GM19463 (cell line): ENCODE measurements at regions not wholly inside any gene's neighbourhood (a gene's known extent, or its start where the extent isn't known, plus 50 kb on each side); places are given as distances from the start of the nearest gene placed in this dataset.
"Not testable (repeated sequence)": the region's sequence is repeated elsewhere in the genome, so short reads cannot be mapped to it uniquely, and the experiment has no call there.

Experiments
- ATAC-seq: cut with Tn5 transposase; IDR thresholded peaks from one replicate; pipeline ENCODE4 v1.9.1; 2021; ENCODE audit warnings: mild to moderate bottlenecking, moderate library complexity; ENCODE audit not compliant: unreplicated experiment

DNA sequence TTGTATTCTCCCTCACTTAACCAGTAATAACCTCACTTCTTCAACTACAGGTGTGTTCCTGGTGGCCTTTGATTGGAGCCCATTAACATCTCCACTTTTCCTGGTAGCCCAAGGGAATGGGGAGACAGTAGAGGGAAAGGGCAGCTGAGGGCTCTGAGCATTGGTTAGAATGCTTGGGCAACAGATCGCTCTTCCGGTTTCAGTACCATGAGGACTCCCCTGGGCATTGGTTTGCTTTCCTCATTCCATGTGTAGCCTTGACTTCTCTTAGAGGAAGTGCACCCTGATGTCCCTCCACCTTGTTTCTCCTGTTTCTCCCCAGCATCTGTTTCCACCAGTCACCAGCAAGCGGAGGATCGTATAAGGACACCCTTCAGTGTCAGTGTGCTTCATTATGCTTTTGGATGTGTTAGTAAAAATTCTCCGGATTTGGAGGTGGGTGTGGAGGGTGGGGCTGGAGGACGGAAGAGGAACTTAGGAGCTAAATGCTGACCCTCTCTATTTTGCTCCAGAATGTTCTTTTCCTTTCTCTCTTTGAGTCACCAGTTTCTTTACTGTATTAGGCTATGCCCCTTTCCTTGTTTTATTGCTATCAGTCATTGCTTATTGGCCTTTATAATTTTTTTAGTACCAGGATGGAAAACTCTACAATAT is 50.6 kb upstream of the ZNG1B start:
- ATAC-seq = not testable (repeated sequence)

DNA sequence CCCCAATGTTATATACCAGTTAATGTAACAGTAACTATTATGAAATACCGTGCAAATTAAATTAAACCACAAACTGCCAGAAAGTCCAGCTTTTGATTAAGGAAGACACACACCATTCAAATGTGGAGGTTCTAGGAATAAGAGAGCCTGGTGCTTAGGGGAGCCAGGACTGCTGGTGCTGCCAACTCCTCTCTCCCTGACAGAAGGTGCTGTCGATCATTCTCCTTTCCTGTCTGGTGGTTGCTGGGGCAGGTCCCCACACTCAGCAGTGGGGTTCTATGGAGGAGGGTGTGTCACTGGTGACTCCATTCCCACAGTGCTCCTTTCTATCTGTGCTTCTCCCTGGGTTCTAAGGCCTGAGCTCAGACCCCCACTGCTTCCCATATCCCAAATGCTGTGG is 57.9 kb upstream of the ZNG1B start:
- not testable (repeated sequence) for ATAC-seq

DNA sequence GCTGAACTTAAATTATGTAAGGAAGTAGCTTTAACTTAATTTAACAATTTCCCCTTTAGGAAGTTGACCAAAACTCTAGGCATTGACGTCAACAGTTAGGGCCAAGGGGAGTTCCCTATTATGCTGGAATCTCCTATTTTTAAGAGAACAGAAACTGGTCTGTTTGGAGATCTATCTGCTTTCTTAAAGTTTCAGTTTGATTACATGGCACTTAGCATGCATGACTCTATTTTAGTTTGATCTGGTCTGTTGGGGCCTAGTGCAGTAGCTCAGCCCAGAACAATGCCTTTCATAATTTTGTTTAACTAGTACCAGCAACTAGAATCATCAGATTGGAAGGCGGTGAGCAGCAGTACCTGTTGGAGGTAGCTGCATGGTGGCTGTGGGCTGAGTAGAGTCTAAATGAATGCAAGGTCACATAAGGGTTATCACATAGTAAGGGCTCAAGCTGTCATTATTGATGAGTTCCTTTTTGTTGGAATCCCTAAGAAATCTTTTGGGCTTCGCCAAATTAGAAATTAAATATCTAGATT is 60.5 kb upstream of the ZNG1B start:
- peak; percentile 85 for ATAC-seq

DNA sequence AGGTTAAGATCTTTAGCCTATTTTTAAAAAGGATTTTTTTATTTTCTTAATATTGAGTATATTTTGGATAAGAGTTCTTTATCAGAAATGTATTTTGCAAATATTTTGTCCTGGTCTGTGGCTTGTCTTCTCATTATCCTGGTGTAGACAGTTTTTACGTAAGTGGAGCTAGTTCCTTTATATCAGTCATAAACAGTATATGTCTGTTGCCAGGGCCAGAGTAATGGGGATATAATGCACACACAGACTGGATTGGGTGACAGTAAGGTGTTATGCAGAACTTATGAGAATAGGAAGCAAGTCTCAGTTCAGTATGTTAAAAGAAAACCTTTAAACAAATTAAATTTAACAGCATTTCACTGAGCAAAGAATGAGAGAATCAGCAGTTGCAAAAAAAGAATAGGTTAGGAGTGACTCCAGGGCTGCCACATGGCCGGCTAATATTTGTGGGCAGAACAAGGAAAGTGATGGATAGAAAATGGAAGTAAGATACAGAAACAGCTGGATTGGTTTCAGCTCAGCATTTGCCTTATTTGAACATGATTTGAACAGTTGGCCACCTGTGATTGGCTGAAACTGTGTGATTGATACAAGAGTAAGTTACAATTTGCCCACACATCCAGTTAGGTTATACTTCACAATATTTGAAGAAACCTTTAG is 61.1 kb upstream of the ZNG1B start:
- peak; percentile 27 for ATAC-seq

DNA sequence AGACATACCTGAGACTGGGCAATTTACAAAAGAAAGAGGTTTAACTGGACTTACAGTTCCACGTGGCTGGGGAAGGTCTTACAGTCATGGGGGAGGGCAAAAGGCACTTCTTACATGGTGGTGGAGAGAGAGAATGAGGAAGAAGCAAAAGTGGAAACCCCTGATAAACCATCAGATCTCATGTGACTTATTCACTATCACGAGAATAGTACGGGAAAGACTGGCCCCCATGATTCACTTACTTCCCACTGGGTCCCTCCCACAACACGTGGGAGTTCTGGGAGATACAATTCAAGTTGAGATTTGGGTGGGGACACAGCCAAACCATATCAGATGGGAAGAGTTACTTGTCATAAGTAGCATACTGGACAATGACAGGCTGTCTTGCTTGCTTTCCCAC is 62.6 kb upstream of the ZNG1B start:
- not testable (repeated sequence) for ATAC-seq

DNA sequence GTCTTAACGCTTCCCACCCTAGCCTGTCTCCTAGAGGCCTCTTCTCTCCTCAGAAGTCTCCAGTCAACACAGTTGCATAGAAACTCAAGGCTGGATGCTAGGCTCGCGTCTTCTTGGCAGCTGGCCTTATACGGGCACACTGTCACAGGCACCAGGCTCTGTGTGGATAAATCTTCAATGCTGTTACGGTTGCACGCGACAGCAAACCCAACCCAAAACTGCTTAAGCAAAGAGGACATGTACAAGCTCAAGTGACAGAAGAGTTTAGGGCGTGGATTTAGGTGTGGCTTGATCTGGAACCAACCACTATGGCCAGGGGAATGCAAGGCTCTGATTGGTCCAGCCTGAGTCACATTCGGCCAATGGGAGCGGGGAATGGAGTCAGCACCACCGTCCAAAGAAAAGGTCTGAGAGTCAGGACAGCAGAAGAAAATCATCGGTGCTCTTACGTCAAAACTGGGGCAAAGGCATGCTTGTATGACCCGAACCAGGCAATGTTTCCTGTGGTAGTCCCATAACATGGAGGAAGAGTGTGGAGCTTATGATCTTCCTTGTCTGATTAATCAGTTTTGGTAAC is 65.1 kb upstream of the ZNG1B start:
- ATAC-seq = not testable (repeated sequence)

DNA sequence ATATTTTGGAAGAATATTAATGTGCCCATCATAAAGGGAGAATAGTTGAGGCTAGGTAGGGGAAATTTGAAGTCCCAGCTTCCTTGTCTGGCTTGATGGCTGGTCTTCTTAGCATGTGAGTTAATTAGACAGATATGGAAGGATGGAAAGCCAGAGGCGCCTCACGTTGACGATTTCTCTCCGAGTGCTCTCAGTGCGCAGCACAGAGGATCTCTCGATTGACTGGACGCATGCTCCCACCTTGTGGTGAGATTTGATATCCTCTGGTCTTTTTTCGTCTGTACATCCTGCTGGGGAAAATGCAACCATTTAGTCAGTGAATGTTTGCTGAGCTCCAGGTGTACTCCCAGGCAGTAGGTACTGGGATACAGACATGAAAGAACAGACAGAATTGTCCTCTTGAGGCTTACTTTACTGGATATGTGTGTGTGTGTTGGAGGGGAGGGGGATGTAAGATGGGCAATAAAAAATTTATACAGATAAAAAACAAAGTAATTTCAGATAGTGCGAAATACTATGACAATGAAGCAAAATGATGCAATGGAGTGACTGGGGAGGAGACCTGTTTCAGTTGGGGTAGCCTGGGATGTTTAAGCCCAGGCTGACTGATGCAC is 66.9 kb upstream of the ZNG1B start:
- peak; percentile 84 for ATAC-seq

DNA sequence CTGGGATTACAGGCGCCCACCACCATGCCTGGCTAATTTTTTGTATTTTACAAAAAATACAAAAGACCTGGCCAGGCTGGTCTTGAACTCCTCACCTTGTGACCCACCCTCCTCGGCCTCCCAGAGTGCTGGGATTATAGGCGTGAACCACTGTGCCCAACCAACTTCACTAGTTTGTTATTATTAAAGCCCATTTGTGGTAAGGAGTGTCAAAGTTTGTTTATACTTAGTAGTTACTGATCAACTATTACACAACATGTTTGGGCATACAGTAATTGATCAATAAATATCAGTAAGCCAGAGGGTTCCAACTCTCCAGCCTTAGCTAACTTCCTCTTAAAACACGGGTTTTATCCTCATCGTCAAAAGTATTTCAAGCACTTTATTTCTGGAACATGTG is 67.5 kb upstream of the ZNG1B start:
- ATAC-seq = no peak

DNA sequence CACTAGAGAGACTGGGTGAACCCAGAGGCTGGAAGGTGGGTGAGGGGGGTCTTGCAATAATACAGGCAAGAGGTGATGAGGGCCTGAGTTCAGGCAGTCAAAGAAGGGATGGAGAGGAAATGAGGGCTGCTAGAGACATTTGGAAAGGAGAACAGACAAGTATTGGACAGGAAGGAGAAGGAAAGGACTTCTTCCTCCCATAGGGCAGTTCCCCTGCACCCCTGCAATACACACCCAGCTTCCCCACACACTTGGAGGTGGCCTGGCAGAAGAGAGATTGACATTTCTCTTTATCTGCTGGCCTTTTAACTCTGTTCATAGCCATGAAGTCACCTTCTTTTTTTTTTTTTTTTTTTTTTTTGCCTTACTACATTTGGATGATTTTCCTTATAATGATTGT is 68.9 kb upstream of the ZNG1B start:
- ATAC-seq = not testable (repeated sequence)

DNA sequence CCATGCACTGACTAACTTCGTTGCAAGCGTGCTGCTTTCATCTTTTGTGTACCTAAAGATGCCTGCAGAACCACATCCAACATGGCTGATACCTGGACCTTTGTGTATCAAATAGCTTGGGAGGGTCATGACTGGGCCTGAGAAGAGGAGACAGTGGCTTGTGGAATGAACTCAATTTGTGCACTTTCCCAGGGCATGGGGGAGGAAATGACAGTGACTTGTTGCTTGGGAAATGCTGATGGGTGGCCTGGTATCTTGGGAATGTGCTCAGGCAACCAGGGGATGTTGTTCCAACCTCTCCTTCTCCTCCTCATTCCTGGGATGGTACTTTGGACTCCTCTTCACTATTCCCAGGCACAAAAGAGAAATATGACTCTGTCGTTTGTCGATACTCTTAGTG is 70.7 kb upstream of the ZNG1B start:
- ATAC-seq = not testable (repeated sequence)

DNA sequence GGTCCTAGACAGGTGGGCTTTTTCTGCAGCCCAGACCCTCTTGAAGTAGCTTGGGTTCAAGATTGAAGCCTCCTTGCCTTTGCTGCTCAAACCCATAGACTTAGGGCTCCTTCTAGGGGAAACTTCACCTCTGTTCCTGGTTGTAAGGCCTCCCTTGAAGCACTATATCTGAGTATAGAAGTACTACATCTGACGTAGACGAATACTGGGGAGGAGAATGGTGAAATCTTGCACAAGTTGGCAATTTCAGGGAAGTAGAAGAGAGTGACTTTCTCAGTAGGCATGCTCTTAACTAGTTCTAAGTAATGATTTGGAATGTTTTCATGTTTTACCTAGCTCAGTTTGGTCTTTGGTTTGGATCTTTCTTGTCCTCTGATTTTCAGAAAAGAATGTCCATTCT is 71.7 kb upstream of the ZNG1B start:
- ATAC-seq = not testable (repeated sequence)

DNA sequence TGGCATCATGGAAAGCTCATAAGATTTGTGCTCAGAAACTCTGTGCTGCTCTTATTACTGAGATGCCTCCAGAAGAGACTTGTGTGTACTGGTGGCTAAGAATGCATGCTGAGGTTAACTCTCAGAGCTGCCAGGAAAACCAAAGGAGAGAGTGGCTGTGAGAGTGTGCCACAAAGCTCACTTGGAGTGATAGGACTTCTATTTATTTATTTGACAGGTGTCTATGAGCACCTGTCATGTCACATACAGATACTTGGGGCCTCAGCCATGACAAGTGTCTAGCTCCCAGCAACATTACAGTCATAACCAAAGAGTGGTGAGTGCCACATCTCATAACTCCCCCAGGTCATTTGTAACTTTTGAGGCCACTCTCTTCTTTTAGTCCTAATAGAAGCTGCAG is 72.2 kb upstream of the ZNG1B start:
- not testable (repeated sequence) for ATAC-seq

DNA sequence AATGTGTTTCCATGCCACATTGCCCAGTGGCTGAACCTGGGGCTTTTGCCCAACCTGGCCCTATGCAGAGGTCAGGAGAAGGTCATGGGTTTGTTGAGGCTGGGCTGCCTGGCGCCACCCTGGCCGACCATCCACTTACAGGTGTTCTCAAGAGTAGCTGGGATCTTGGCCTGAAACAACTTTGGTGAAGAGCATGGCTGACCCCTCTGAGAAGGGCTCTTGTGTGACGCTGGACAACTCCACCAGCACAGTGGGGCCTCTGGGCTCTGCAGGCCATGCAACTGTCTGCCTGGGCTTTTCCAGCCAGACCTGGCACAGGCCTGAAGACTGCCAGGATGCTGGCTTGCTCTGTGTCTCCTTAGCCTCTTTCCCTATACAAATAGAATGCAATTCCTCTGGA is 76.4 kb upstream of the ZNG1B start:
- no peak for ATAC-seq

DNA sequence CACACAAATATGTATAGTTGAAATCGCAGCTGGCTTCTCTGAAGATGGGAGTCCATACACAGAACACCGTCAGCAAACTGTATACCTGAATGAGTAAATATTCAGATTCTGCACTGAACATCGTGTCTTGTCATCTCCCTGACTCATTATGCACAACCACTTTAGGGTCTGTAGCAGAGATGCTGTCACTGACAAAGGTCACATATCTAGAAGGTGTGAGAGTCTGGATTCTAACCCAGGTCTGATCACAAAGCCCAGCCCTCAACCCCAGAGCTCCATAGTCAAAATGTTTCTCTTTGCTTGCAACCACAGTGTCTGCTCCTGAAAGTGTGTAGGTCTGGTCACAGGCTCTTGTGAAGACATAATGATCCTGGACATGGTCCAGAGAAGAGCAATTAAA is 78.3 kb upstream of the PAX8 start:
- ATAC-seq = no peak

DNA sequence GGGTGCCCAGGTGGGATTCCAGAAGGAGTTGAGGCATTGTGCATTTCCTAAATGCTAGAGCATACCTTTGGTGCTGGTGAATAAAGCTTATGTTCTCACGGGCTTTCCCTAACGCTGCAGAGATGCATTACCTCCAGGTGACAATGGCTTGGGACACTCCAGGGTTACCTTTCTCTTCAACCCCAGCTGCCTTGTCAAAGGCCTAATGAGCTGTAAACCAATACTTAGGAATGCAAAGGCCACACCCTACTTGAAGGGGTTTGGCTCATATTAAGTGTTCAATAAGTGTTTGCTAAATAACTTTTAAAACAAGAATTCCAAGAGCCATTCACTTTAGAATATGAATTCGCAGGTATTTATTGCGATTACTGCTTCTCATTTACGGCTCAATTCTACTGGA is 77.6 kb upstream of the PAX8 start:
- ATAC-seq = not testable (repeated sequence)

DNA sequence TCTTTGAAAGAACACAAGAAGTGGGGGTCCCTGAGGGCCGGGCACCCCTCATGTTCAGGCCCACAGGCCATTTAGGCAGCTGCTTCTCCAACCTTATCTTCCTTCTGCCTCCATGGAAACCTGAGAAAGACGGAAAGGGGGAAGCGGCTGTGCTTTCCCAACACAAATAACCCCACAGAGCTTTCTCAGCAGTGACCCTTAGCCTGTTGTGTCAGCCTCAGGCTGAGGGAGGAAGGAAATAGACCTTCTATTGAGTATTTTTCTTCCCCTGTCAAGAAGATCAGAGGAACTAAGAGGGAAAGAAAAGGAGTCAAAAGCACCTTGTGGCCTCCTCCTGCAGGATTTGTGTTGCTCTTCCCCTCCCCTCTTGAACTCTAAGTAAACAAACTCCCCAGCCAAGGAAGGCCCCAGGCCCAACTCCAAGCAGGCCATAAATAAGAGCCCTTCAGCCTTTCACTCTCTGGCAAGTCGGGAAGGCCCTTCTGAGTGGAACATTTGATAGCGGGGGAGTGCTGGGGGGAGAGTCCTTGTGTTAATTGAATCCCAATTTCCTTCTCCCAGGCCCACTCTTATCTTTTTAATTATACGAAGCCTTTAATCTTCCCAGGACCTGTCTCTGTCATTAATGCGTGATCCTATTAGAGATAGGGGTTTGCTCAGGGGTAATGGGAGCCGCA is 76.8 kb upstream of the PAX8 start:
- not testable (repeated sequence) for ATAC-seq

DNA sequence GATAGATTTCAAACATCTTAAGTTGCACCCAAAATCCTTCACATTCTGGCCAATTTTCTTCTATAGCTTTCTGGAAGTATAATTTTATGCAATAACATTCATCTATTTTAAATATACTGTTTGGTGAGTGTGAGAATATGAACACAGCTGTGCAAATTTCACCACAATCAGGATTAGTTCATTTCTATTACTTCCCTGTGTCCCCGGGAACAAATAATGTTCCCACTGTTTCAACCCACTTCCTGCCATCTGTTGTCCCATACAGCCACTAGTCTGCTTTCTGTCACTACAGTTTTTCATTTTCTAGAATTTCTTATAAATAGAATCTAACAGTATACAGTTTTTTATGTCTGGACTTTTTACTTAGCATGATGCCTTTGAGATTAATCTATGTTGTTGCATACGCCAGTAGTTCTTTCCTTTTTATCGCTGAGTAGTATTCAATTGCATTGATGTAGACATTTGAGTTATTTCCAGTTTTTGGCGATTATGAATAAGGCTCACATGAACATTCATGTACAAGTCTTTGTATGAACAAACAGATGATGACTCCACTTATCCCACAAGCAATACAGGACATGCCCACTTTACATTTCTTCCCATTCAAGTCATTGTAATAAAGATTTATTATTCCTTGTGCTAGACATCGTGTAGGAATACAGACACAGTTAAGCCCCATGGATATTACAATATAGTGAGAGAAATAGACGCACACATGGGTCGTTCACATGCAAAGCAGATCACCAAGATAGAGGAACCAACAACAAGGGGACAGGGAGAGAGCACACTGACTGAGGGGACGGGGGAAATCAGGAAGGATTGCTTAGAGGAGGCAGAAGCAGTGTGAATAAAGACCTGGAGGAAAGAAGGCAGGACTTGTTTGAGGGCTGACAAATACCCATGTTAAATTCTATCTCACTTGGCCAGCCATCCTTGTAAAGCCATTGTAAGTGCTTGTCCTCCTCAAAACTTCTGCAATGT is 72.9 kb upstream of the PAX8 start:
- no peak for ATAC-seq

DNA sequence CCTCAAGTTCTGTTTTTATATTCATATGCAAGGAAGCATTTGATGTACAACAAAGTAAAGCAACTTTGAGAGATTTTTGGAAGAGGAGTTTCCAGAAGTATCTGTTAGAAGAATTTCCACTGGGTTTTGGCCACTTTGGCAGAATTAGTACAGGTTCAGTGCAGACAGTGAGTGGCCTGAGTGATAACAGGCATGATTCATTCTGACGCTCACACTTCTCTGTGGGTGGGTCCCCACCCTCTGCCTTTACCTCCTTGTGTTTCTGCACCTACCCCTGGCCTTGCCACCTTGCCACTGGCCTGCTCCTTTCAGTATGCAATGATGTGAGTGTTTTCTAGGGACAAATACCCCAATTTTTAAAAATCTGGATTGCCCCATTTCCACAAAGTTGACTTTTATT is 65.1 kb upstream of the PAX8 start:
- not testable (repeated sequence) for ATAC-seq

DNA sequence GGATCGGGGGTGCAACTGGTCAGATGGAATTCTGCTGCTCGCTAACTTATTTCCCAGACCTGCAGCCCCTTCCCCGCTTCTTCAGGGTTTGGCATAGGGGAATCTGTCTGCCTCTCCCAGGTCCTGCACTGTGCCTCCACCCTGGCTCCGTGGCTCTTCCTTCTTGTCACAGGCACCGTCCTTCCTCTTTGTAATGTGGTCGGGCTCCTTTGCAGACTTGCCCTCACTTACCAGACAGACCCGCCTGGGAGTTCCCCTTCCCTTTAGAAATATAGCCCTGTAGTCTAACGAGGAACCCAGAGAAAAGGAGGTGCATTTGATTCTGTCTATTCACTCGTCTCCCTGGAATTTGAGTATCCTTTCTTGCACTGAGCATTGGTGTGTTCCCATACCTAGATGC is 63.9 kb upstream of the PAX8 start:
- ATAC-seq = no peak

DNA sequence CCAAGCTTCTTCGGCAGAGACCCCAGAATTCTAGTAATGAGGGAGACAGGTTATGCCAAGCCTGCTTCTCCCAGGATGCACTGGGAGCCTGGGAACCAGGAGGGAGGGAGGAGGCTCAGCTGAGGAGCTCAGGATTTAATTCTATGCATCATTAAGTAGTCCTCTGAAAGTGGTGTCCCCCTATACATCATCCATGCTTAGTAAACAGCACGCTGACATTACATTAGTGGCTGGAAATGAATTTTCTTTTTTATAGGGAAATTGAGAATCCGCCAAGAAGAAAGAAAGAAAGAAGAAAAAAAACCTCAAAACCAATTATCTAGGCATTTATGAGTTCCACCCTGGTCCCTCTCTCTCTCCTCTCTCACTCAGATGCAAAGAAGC is 63.1 kb upstream of the PAX8 start:
- ATAC-seq = not testable (repeated sequence)
